ENCODE measurements at regions not wholly inside any gene's neighbourhood (a gene's known extent, or its start where the extent isn't known, plus 50 kb on each side); places are given as distances from the start of the nearest gene placed in this dataset.
A peak's percentile ranks its signal among the peaks of the same experiment; 100 is the strongest.

- DNase-seq (ENCODE audit: low read depth): peak; percentile 13
Observed at GRCh38 chr12:112559784-112560183, 141.0 kb downstream of the PTPN11 start.

- DNase-seq (ENCODE audit: low read depth): no peak
Observed at GRCh38 chr12:112564160-112564784, 145.5 kb downstream of the PTPN11 start.

GRCh38 chr12:112568641-112569040, 149.9 kb downstream of the PTPN11 start:
- no peak for DNase-seq (ENCODE audit: low read depth)

- no peak for DNase-seq (ENCODE audit: low read depth)
Observed at GRCh38 chr12:112570096-112570495, 151.3 kb downstream of the PTPN11 start.

- no peak for DNase-seq (ENCODE audit: low read depth)
Observed at GRCh38 chr12:112573141-112573540, 154.4 kb downstream of the PTPN11 start.

- no peak for DNase-seq (ENCODE audit: low read depth)
Observed at GRCh38 chr12:112574896-112575558, 156.3 kb downstream of the PTPN11 start.

- DNase-seq (ENCODE audit: low read depth): no peak
Observed at GRCh38 chr12:112575559-112576067, 156.9 kb downstream of the PTPN11 start.

GRCh38 chr12:112577473-112578329, 159.0 kb downstream of the PTPN11 start:
- DNase-seq (ENCODE audit: low read depth): no peak

GRCh38 chr12:112584266-112584722, 165.5 kb downstream of the PTPN11 start:
- no peak for DNase-seq (ENCODE audit: low read depth)

- DNase-seq (ENCODE audit: low read depth): no peak
Observed at GRCh38 chr12:112586148-112586783, 167.5 kb downstream of the PTPN11 start.

- DNase-seq (ENCODE audit: low read depth): no peak
Observed at GRCh38 chr12:112589275-112589674, 170.5 kb downstream of the PTPN11 start.

GRCh38 chr12:112590281-112590680, 171.5 kb downstream of the PTPN11 start:
- DNase-seq (ENCODE audit: low read depth): no peak

- no peak for DNase-seq (ENCODE audit: low read depth)
Observed at GRCh38 chr12:112591488-112591887, 172.7 kb downstream of the PTPN11 start.

- no peak for DNase-seq (ENCODE audit: low read depth)
Observed at GRCh38 chr12:112595410-112595809, 176.7 kb downstream of the PTPN11 start.

GRCh38 chr12:112597986-112598385, 179.2 kb downstream of the PTPN11 start:
- DNase-seq (ENCODE audit: low read depth): no peak

- no peak for DNase-seq (ENCODE audit: low read depth)
Observed at GRCh38 chr12:112598626-112599025, 179.9 kb downstream of the PTPN11 start.

- DNase-seq (ENCODE audit: low read depth): peak; percentile 12
Observed at GRCh38 chr12:112599871-112600270, 181.1 kb downstream of the PTPN11 start.

- DNase-seq (ENCODE audit: low read depth): no peak
Observed at GRCh38 chr12:112602150-112602549, 183.4 kb downstream of the PTPN11 start.

- no peak for DNase-seq (ENCODE audit: low read depth)
Observed at GRCh38 chr12:112606611-112607365, 184.8 kb upstream of the RPH3A start.

- DNase-seq (ENCODE audit: low read depth): no peak
Observed at GRCh38 chr12:112607427-112607826, 184.1 kb upstream of the RPH3A start.

- DNase-seq (ENCODE audit: low read depth): no peak
Observed at GRCh38 chr12:112611908-112612307, 179.6 kb upstream of the RPH3A start.
